Activated CD8-positive, alpha-beta T cell treated with anti-CD3 and anti-CD28 coated beads for 36 hours (primary cell): ENCODE measurements at regions not wholly inside any gene's neighbourhood (a gene's known extent, or its start where the extent isn't known, plus 50 kb on each side); places are given as distances from the start of the nearest gene placed in this dataset.

Experiments used
- ATAC-seq: fragments of 200-7000 bp; cut with Tn5 transposase; one replicate; pipeline ENCODE4 v1.10.0; 2021; ENCODE audit warnings: mild to moderate bottlenecking, moderate library complexity
- CTCF ChIA-PET: fragments of 350-600 bp; sonication (Branson Sonifier 250); formaldehyde crosslinking; loops from one replicate; lab custom pipeline; 2021; ENCODE audit warnings: antibody characterized with exemption; lab: Charles Lee
- POLR2A ChIA-PET: fragments of 350-600 bp; sonication (Branson Sonifier 250); formaldehyde crosslinking; loops from one replicate; lab custom pipeline; 2021; ENCODE audit warnings: antibody characterized with exemption; lab: Charles Lee
- DNase-seq: peaks from one replicate; pipeline ENCODE4 v3.0.0-alpha.2; 2020
- H3K27ac Mint-ChIP-seq: one replicate; pipeline ENCODE4 v1.8.0; 2021; ENCODE audit warnings: mild to moderate bottlenecking, mixed read lengths
- H3K27me3 Mint-ChIP-seq: one replicate; pipeline ENCODE4 v1.8.0; 2021; ENCODE audit warnings: mixed read lengths
- H3K36me3 Mint-ChIP-seq: one replicate; pipeline ENCODE4 v1.8.0; 2021; ENCODE audit warnings: low read depth, mixed read lengths
- H3K4me1 Mint-ChIP-seq: one replicate; pipeline ENCODE4 v1.8.0; 2021; ENCODE audit warnings: low read depth, mixed read lengths
- H3K4me3 Mint-ChIP-seq: one replicate; pipeline ENCODE4 v1.8.0; 2021; ENCODE audit warnings: mild to moderate bottlenecking, moderate library complexity, mixed read lengths
- H3K9me3 Mint-ChIP-seq: one replicate; pipeline ENCODE4 v1.8.0; 2021; ENCODE audit warnings: mixed read lengths
- intact Hi-C: fragments of 100-400 bp; cut with micrococcal nuclease; formaldehyde crosslinking; loops from one replicate; pipeline ENCODE4 v1.10.0; 2022
- TF ChIP-seq, protein P1 (sequence below): fragments of 200-600 bp; IDR thresholded peaks from one replicate; pipeline ENCODE4 v1.8.0; 2022; ENCODE audit warnings: antibody characterized with exemption, mild to moderate bottlenecking

GRCh38 chr3:78368636-78369345 lies 1328.9 kb downstream of the ROBO2 start:
- TF ChIP-seq, protein P1, sequence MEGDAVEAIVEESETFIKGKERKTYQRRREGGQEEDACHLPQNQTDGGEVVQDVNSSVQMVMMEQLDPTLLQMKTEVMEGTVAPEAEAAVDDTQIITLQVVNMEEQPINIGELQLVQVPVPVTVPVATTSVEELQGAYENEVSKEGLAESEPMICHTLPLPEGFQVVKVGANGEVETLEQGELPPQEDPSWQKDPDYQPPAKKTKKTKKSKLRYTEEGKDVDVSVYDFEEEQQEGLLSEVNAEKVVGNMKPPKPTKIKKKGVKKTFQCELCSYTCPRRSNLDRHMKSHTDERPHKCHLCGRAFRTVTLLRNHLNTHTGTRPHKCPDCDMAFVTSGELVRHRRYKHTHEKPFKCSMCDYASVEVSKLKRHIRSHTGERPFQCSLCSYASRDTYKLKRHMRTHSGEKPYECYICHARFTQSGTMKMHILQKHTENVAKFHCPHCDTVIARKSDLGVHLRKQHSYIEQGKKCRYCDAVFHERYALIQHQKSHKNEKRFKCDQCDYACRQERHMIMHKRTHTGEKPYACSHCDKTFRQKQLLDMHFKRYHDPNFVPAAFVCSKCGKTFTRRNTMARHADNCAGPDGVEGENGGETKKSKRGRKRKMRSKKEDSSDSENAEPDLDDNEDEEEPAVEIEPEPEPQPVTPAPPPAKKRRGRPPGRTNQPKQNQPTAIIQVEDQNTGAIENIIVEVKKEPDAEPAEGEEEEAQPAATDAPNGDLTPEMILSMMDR = no peak
- peaks cover 5% of the 10 kb centered on the region for H3K9me3 Mint-ChIP-seq
- H3K4me1 Mint-ChIP-seq = no peaks in the 10 kb centered on the region
- DNase-seq = no peak
- H3K27me3 Mint-ChIP-seq = no peaks in the 10 kb centered on the region
- intact Hi-C loops = no loop called here
- no peaks in the 10 kb centered on the region for H3K36me3 Mint-ChIP-seq
- POLR2A ChIA-PET = no interaction called here
- no peak for ATAC-seq
- no peak overlapping the region for H3K27ac Mint-ChIP-seq
- CTCF ChIA-PET = no interaction called here
- no peak overlapping the region for H3K4me3 Mint-ChIP-seq

DNA sequence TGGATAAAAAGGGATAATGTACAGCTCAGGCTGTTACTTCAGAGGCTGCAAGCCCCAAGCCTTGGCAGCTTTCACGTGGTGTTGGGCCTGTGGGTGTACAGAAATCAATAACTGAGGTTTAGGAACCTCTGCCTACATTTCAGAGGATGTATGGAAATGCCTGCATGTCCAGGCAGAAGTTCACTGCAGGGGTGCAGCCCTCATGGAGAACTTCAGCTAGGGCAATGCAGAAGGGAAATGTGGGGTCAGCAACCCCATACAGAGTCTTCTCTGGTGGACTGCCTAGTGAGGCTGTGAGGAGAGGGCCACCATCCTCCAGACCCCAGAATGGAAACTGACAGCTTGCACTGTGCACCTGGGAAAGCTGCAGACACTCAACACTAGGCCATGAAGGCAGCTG lies 1350.3 kb downstream of the ROBO2 start:
- Mint-ChIP-seq H3K27ac (no peak overlapping the region), H3K4me1 (no peaks in the 10 kb centered on the region), H3K36me3 (no peaks in the 10 kb centered on the region), H3K27me3 (no peaks in the 10 kb centered on the region), H3K4me3 (no peak overlapping the region), H3K9me3 (peaks cover 16% of the 10 kb centered on the region)
- ChIA-PET CTCF (no interaction called here), POLR2A (no interaction called here)
- intact Hi-C loops = no loop called here
- TF ChIP-seq, protein P1 = no peak
- ATAC-seq (no peak), DNase-seq (no peak)

GRCh38 chr3:78398401-78398800 lies 1358.5 kb downstream of the ROBO2 start:
- DNase-seq = no peak
- H3K9me3 Mint-ChIP-seq = peaks cover 7% of the 10 kb centered on the region
- ATAC-seq = no peak
- intact Hi-C loops = no loop called here
- TF ChIP-seq, protein P1 = no peak
- no peaks in the 10 kb centered on the region for H3K36me3 Mint-ChIP-seq
- H3K4me3 Mint-ChIP-seq = no peak overlapping the region
- CTCF ChIA-PET = no interaction called here
- H3K27me3 Mint-ChIP-seq = no peaks in the 10 kb centered on the region
- H3K27ac Mint-ChIP-seq = no peak overlapping the region
- POLR2A ChIA-PET = no interaction called here
- no peaks in the 10 kb centered on the region for H3K4me1 Mint-ChIP-seq

DNA sequence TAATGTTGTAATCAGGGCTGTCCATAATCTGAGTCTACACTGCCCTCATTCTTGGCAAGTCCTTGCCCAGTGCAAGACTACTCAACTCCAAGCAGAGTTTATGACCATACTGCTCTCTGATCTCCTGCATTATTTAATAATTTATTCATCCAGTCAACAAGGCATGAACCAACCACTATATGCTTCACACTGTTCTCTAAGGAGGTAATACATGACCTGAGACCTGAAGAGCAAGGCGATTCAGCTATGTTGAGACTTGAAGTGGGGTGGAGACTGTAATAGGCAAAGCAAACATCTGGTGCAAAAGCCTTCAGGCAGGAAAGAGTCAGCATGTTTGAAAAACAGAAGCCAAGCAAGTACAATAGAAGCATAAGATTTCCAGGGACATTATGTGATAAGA lies 1362.8 kb downstream of the ROBO2 start:
- Mint-ChIP-seq H3K27ac (no peak overlapping the region), H3K4me1 (no peaks in the 10 kb centered on the region), H3K9me3 (peaks cover 8% of the 10 kb centered on the region), H3K27me3 (no peaks in the 10 kb centered on the region), H3K36me3 (no peaks in the 10 kb centered on the region), H3K4me3 (no peak overlapping the region)
- ATAC-seq (no peak), DNase-seq (no peak)
- TF ChIP-seq, protein P1 = no peak
- intact Hi-C loops = no loop called here
- ChIA-PET CTCF (no interaction called here), POLR2A (no interaction called here)

DNA sequence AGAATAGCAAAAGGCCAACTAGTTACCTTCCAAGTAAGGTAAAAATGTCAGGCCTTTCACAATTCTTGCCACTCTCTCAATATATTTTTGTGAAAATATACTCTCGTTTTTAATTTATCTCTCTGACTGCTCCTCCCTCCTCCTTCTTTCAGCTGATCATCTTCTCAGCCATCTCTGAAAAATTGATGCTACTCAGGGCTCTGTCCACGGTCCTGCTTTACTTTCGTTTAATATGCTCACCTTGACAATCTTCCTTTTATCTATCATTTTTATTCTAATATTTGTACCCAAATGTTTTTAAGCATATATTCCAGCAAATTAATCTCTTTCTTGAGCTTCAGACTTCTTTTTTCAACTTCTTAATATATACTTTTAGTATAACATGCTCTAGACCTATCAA lies 1362.1 kb downstream of the ROBO1 start:
- Mint-ChIP-seq H3K4me1 (no peaks in the 10 kb centered on the region), H3K4me3 (no peak overlapping the region), H3K9me3 (peaks cover 4% of the 10 kb centered on the region), H3K27me3 (no peaks in the 10 kb centered on the region), H3K36me3 (no peaks in the 10 kb centered on the region), H3K27ac (no peak overlapping the region)
- ChIA-PET POLR2A (no interaction called here), CTCF (no interaction called here)
- intact Hi-C loops = no loop called here
- DNase-seq (no peak), ATAC-seq (no peak)
- TF ChIP-seq, protein P1 = no peak
